Panc1 (cell line): ENCODE measurements at regions not wholly inside any gene's neighbourhood (a gene's known extent, or its start where the extent isn't known, plus 50 kb on each side); places are given as distances from the start of the nearest gene placed in this dataset.
A peak's percentile ranks its signal among the peaks of the same experiment; 100 is the strongest.

Experiments used
- ATAC-seq: fragments of 200-7000 bp; cut with Tn5 transposase; 2 replicates; pipeline ENCODE4 v1.9.1; 2020; ENCODE audit warnings: mild to moderate bottlenecking, moderate library complexity
- BruUV-seq: library from RNA; stranded (reverse); fragments of 400-500 nt; replicated peaks from 2 replicates; lab custom pipeline; 2021; lab: Mats Ljungman, UMichigan
- CTCF ChIA-PET: fragments of 300-600 bp; sonication (Branson Sonifier 250); formaldehyde crosslinking; loops from one replicate; lab custom pipeline; 2022; ENCODE audit warnings: antibody characterized with exemption; lab: Charles Lee
- POLR2A ChIA-PET: fragments of 300-600 bp; sonication (Branson Sonifier 250); formaldehyde crosslinking; loops from one replicate; lab custom pipeline; 2022; ENCODE audit warnings: antibody characterized with exemption; lab: Charles Lee
- DNase-seq: peaks from one replicate; pipeline ENCODE4 v3.0.0-alpha.2; 2010; ENCODE audit warnings: low read depth, low spot score
- H3K27ac ChIP-seq: 2 replicates; pipeline ENCODE4 v1.5.1; 2011; ENCODE audit warnings: mild to moderate bottlenecking, low read length, inconsistent platforms
- H3K27me3 ChIP-seq: fragments of 200-500 bp; sonication (Bioruptor generic); 2 replicates; pipeline ENCODE4 v1.6.0; 2014; ENCODE audit warnings: low read length, inconsistent platforms; ENCODE audit not compliant: control insufficient read depth, insufficient read depth
- H3K36me3 ChIP-seq: fragments of 200-500 bp; sonication (Bioruptor generic); 2 replicates; pipeline ENCODE4 v1.5.1; 2014; ENCODE audit warnings: inconsistent platforms, mild to moderate bottlenecking, low read length, moderate library complexity; ENCODE audit not compliant: control insufficient read depth, insufficient read depth
- H3K4me1 ChIP-seq: 2 replicates; pipeline ENCODE4 v1.5.1; 2011; ENCODE audit warnings: inconsistent platforms, mild to moderate bottlenecking, low read length, moderate library complexity; ENCODE audit not compliant: control insufficient read depth, insufficient read depth
- H3K4me3 ChIP-seq, 2 experiments: 2 replicates each; pipeline ENCODE4 v1.5.1; 2011 to 2012; ENCODE audit warnings: low read depth in 2 of 2, low read length in 2 of 2, mild to moderate bottlenecking in 2 of 2, inconsistent platforms in 1 of 2, moderate library complexity in 1 of 2
- H3K9me3 ChIP-seq: fragments of 200-500 bp; sonication (Bioruptor generic); 2 replicates; pipeline ENCODE4 v1.5.1; 2014; ENCODE audit warnings: low read depth, mild to moderate bottlenecking, inconsistent platforms, low read length, moderate library complexity; ENCODE audit not compliant: control insufficient read depth, insufficient read depth
- CTCF ChIP-seq: fragments of 450-650 bp; IDR thresholded peaks from 2 replicates; pipeline ENCODE4 v1.5.1; 2017; ENCODE audit warnings: mild to moderate bottlenecking
- POLR2AphosphoS5 ChIP-seq: IDR thresholded peaks from 2 replicates; pipeline ENCODE4 v1.6.1; 2012; ENCODE audit warnings: mild to moderate bottlenecking, low read depth, low read length, moderate library complexity
- REST ChIP-seq, 2 experiments: IDR thresholded peaks; 2 replicates each; pipeline ENCODE4 v1.6.1; 2011 to 2012; ENCODE audit warnings: low read depth in 2 of 2, control low read depth in 1 of 2, low read length in 1 of 2, mild to moderate bottlenecking in 1 of 2, moderate library complexity in 1 of 2; ENCODE audit not compliant: insufficient read depth in 1 of 2
- SIN3A ChIP-seq: IDR thresholded peaks from 2 replicates; pipeline ENCODE4 v1.6.1; 2012; ENCODE audit warnings: low read depth, mild to moderate bottlenecking, low read length, moderate library complexity, borderline replicate concordance; ENCODE audit not compliant: insufficient read depth
- TCF7L2 ChIP-seq: IDR thresholded peaks from 2 replicates; pipeline ENCODE4 v1.6.1; 2011; ENCODE audit warnings: mild to moderate bottlenecking, low read depth, low read length, inconsistent platforms
- in situ Hi-C: cut with HindIII; loops from 2 replicates; pipeline ENCODE4 v1.10.0; 2016; ENCODE audit warnings: low sequenced_read_pairs, low pct_unique_long_range_greater_than_20kb
- intact Hi-C: fragments of 100-400 bp; cut with micrococcal nuclease; formaldehyde crosslinking; loops from one replicate; pipeline ENCODE4 v1.10.0; 2022; ENCODE audit not compliant: unreplicated experiment

- BruUV-seq, result no TSS peak
- TF ChIP-seq CTCF (no peak), TCF7L2 (no peak), SIN3A (no peak), POLR2AphosphoS5 (no peak), REST (IDR thresholded peaks at IDR 0.05; ENCODE audit: insufficient read depth in 1 of 2, low read depth in 2 of 2, low read length in 1 of 2) (no peak)
- Histone ChIP-seq H3K9me3 (no peaks in the 10 kb centered on the region), H3K4me1 (peaks cover 15% of the 10 kb centered on the region), H3K27ac (no peak overlapping the region), H3K27me3 (peaks cover 18% of the 10 kb centered on the region), H3K36me3 (no peaks in the 10 kb centered on the region), H3K4me3 (peak overlapping the region; percentile 46 to 73)
- intact Hi-C loops, result loop anchor here (5.0 kb wide), 1 partner anchor 421 kb away; no protein-coding TSS in a partner anchor
- CTCF ChIA-PET, result no interaction called here
- DNase-seq, result no peak
- in situ Hi-C loops, result no loop called here
- POLR2A ChIA-PET, result no interaction called here
- no peak for ATAC-seq
Observed at GRCh38 chr19:30225676-30226463, 146.3 kb upstream of the ZNF536 start.

- DNase-seq (no peak), ATAC-seq (peak; percentile 39; the same call in 1 of the 2 replicates)
- TF ChIP-seq CTCF (no peak), POLR2AphosphoS5 (no peak)
- Histone ChIP-seq H3K4me3 (peak overlapping the region; percentile 46 to 73), H3K27ac (no peak overlapping the region), H3K4me1 (peaks cover 15% of the 10 kb centered on the region), H3K9me3 (no peaks in the 10 kb centered on the region), H3K27me3 (peaks cover 19% of the 10 kb centered on the region), H3K36me3 (no peaks in the 10 kb centered on the region)
- BruUV-seq, result no TSS peak
- ChIA-PET CTCF (no interaction called here), POLR2A (no interaction called here)
- intact Hi-C loops (loop anchor here (5.0 kb wide), 1 partner anchor 421 kb away; no protein-coding TSS in a partner anchor), in situ Hi-C loops (no loop called here)
Observed at GRCh38 chr19:30226464-30227011, 145.6 kb upstream of the ZNF536 start.
